ENCODE measurements at regions not wholly inside any gene's neighbourhood (a gene's known extent, or its start where the extent isn't known, plus 50 kb on each side); places are given as distances from the start of the nearest gene placed in this dataset.
A peak's percentile ranks its signal among the peaks of the same experiment; 100 is the strongest.

GRCh38 chr16:17944345-17944744 is 392.2 kb downstream of the NPIPA8 start:
- H3K27me3 Mint-ChIP-seq: peaks cover 2% of the 10 kb centered on the region
- peaks cover 6% of the 10 kb centered on the region for H3K4me1 Mint-ChIP-seq
- no peak overlapping the region for H3K4me3 Mint-ChIP-seq
- ATAC-seq (ENCODE audit: low read depth): no peak
- H3K36me3 Mint-ChIP-seq: peaks cover 4% of the 10 kb centered on the region
- H3K27ac Mint-ChIP-seq: no peak overlapping the region
- no peak for DNase-seq (ENCODE audit: low spot score in 2 of 2)
- peaks cover 2% of the 10 kb centered on the region for H3K9me3 Mint-ChIP-seq

- Mint-ChIP-seq H3K27me3 (peaks cover 2% of the 10 kb centered on the region), H3K27ac (no peak overlapping the region), H3K36me3 (peaks cover 4% of the 10 kb centered on the region), H3K4me3 (no peak overlapping the region), H3K9me3 (peaks cover 2% of the 10 kb centered on the region), H3K4me1 (peaks cover 12% of the 10 kb centered on the region)
- DNase-seq (ENCODE audit: low spot score in 2 of 2) (no peak), ATAC-seq (ENCODE audit: low read depth) (no peak)
Observed at GRCh38 chr16:17942067-17942466, 394.5 kb downstream of the NPIPA8 start.

- no peak overlapping the region for H3K4me3 Mint-ChIP-seq
- H3K36me3 Mint-ChIP-seq: peaks cover 4% of the 10 kb centered on the region
- peaks cover 2% of the 10 kb centered on the region for H3K27me3 Mint-ChIP-seq
- ATAC-seq (ENCODE audit: low read depth) (no peak), DNase-seq (ENCODE audit: low spot score in 2 of 2) (no peak)
- peaks cover 12% of the 10 kb centered on the region for H3K4me1 Mint-ChIP-seq
- H3K9me3 Mint-ChIP-seq: peaks cover 2% of the 10 kb centered on the region
- H3K27ac Mint-ChIP-seq: no peak overlapping the region
Observed at GRCh38 chr16:17940584-17941364, 395.8 kb downstream of the NPIPA8 start.

GRCh38 chr16:17939723-17940122 is 396.8 kb downstream of the NPIPA8 start:
- H3K4me3 Mint-ChIP-seq: peak overlapping the region; percentile 69
- peak in 1 of 2 donors; percentile 16 for DNase-seq (ENCODE audit: low spot score in 2 of 2)
- peaks cover 12% of the 10 kb centered on the region for H3K4me1 Mint-ChIP-seq
- H3K27ac Mint-ChIP-seq: peak overlapping the region; percentile 86
- peaks cover 2% of the 10 kb centered on the region for H3K27me3 Mint-ChIP-seq
- peaks cover 2% of the 10 kb centered on the region for H3K9me3 Mint-ChIP-seq
- peaks cover 4% of the 10 kb centered on the region for H3K36me3 Mint-ChIP-seq
- peak; percentile 92 for ATAC-seq (ENCODE audit: low read depth)

GRCh38 chr16:17939122-17939536 is 397.4 kb downstream of the NPIPA8 start:
- Mint-ChIP-seq H3K4me1 (peaks cover 12% of the 10 kb centered on the region), H3K27ac (peak overlapping the region; percentile 86), H3K9me3 (peaks cover 2% of the 10 kb centered on the region), H3K36me3 (peaks cover 4% of the 10 kb centered on the region), H3K27me3 (no peaks in the 10 kb centered on the region), H3K4me3 (peak overlapping the region; percentile 69)
- DNase-seq (ENCODE audit: low spot score in 2 of 2) (no peak), ATAC-seq (ENCODE audit: low read depth) (peak; percentile 44)

GRCh38 chr16:17938546-17938945 is 398.0 kb downstream of the NPIPA8 start:
- ATAC-seq (ENCODE audit: low read depth): no peak
- peaks cover 4% of the 10 kb centered on the region for H3K36me3 Mint-ChIP-seq
- H3K27ac Mint-ChIP-seq: no peak overlapping the region
- no peak overlapping the region for H3K4me3 Mint-ChIP-seq
- H3K4me1 Mint-ChIP-seq: peaks cover 12% of the 10 kb centered on the region
- peaks cover 2% of the 10 kb centered on the region for H3K9me3 Mint-ChIP-seq
- H3K27me3 Mint-ChIP-seq: no peaks in the 10 kb centered on the region
- DNase-seq (ENCODE audit: low spot score in 2 of 2): no peak

GRCh38 chr16:17936766-17937402 is 399.7 kb downstream of the NPIPA8 start:
- H3K27me3 Mint-ChIP-seq: no peaks in the 10 kb centered on the region

GRCh38 chr16:17930280-17930679 is 406.3 kb downstream of the NPIPA8 start:
- no peaks in the 10 kb centered on the region for H3K4me1 Mint-ChIP-seq

More at GRCh38 chr16:17936766-17937402, 399.7 kb downstream of the NPIPA8 start:
- DNase-seq (ENCODE audit: low spot score in 2 of 2) (no peak), ATAC-seq (ENCODE audit: low read depth) (no peak)
- Mint-ChIP-seq H3K4me3 (no peak overlapping the region), H3K27ac (no peak overlapping the region), H3K36me3 (peaks cover 1% of the 10 kb centered on the region), H3K4me1 (peaks cover 12% of the 10 kb centered on the region), H3K9me3 (no peaks in the 10 kb centered on the region)

GRCh38 chr16:17926866-17927399 is 409.6 kb downstream of the NPIPA8 start:
- peaks cover 6% of the 10 kb centered on the region for H3K27me3 Mint-ChIP-seq
- no peak overlapping the region for H3K27ac Mint-ChIP-seq
- H3K4me3 Mint-ChIP-seq: no peak overlapping the region
- no peaks in the 10 kb centered on the region for H3K36me3 Mint-ChIP-seq
- H3K9me3 Mint-ChIP-seq: peaks cover 5% of the 10 kb centered on the region
- DNase-seq (ENCODE audit: low spot score in 2 of 2) (no peak), ATAC-seq (ENCODE audit: low read depth) (no peak)
- H3K4me1 Mint-ChIP-seq: no peaks in the 10 kb centered on the region

More at GRCh38 chr16:17930280-17930679, 406.3 kb downstream of the NPIPA8 start:
- DNase-seq (ENCODE audit: low spot score in 2 of 2) (no peak), ATAC-seq (ENCODE audit: low read depth) (no peak)
- Mint-ChIP-seq H3K36me3 (peaks cover 1% of the 10 kb centered on the region), H3K9me3 (no peaks in the 10 kb centered on the region), H3K27me3 (peaks cover 6% of the 10 kb centered on the region), H3K27ac (no peak overlapping the region), H3K4me3 (no peak overlapping the region)

- no peaks in the 10 kb centered on the region for H3K36me3 Mint-ChIP-seq
- ATAC-seq (ENCODE audit: low read depth): no peak
- no peak overlapping the region for H3K27ac Mint-ChIP-seq
- H3K27me3 Mint-ChIP-seq: peaks cover 6% of the 10 kb centered on the region
- H3K4me1 Mint-ChIP-seq: no peaks in the 10 kb centered on the region
- peaks cover 5% of the 10 kb centered on the region for H3K9me3 Mint-ChIP-seq
- DNase-seq (ENCODE audit: low spot score in 2 of 2): no peak
- H3K4me3 Mint-ChIP-seq: no peak overlapping the region
Observed at GRCh38 chr16:17926461-17926860, 410.1 kb downstream of the NPIPA8 start.

GRCh38 chr16:17925761-17926160 is 410.8 kb downstream of the NPIPA8 start:
- Mint-ChIP-seq H3K4me3 (no peak overlapping the region), H3K36me3 (no peaks in the 10 kb centered on the region), H3K9me3 (peaks cover 5% of the 10 kb centered on the region), H3K4me1 (no peaks in the 10 kb centered on the region), H3K27ac (no peak overlapping the region), H3K27me3 (peaks cover 6% of the 10 kb centered on the region)
- ATAC-seq (ENCODE audit: low read depth) (no peak), DNase-seq (ENCODE audit: low spot score in 2 of 2) (no peak)

- peaks cover 9% of the 10 kb centered on the region for H3K9me3 Mint-ChIP-seq
- peaks cover 2% of the 10 kb centered on the region for H3K27me3 Mint-ChIP-seq
- ATAC-seq (ENCODE audit: low read depth) (peak; percentile 60), DNase-seq (ENCODE audit: low spot score in 2 of 2) (peak; percentile 41 to 59)
- H3K27ac Mint-ChIP-seq: no peak overlapping the region
- no peaks in the 10 kb centered on the region for H3K36me3 Mint-ChIP-seq
- H3K4me3 Mint-ChIP-seq: no peak overlapping the region
- H3K4me1 Mint-ChIP-seq: no peaks in the 10 kb centered on the region
Observed at GRCh38 chr16:17921357-17921978, 415.1 kb downstream of the NPIPA8 start.

GRCh38 chr16:17917316-17918019 is 419.1 kb downstream of the NPIPA8 start:
- DNase-seq (ENCODE audit: low spot score in 2 of 2) (no peak), ATAC-seq (ENCODE audit: low read depth) (no peak)
- Mint-ChIP-seq H3K36me3 (no peaks in the 10 kb centered on the region), H3K4me1 (no peaks in the 10 kb centered on the region), H3K9me3 (peaks cover 12% of the 10 kb centered on the region), H3K27me3 (peaks cover 4% of the 10 kb centered on the region), H3K27ac (no peak overlapping the region), H3K4me3 (no peak overlapping the region)

Data from memory B cell (primary cell).